IMR-90 (cell line): ENCODE measurements at regions not wholly inside any gene's neighbourhood (a gene's known extent, or its start where the extent isn't known, plus 50 kb on each side); places are given as distances from the start of the nearest gene placed in this dataset.

Experiments
- ATAC-seq: fragments of 200-7000 bp; cut with Tn5 transposase; 2 replicates; pipeline ENCODE4 v1.9.1; 2020; ENCODE audit warnings: low read depth, mild to moderate bottlenecking, moderate library complexity
- BruUV-seq: library from RNA; stranded (reverse); fragments of 400-500 nt; replicated peaks from 2 replicates; lab custom pipeline; 2021; lab: Mats Ljungman, UMichigan
- CTCF ChIA-PET: fragments of 300-600 bp; formaldehyde crosslinking; extraction: SDS; loops from one replicate; lab custom pipeline; 2021; ENCODE audit warnings: antibody characterized with exemption; lab: Yijun Ruan, JAX
- POLR2A ChIA-PET: fragments of 300-600 bp; sonication (Branson Sonifier 250); formaldehyde crosslinking; loops from one replicate; lab custom pipeline; 2022; ENCODE audit warnings: antibody characterized with exemption; ENCODE audit not compliant: unreplicated experiment; lab: Charles Lee
- DNase-seq: peaks from one replicate; pipeline ENCODE4 v3.0.0; 2013
- H2AFZ ChIP-seq: replicated peaks from 2 replicates; pipeline ENCODE3; 2013; ENCODE audit warnings: low read length, mild to moderate bottlenecking; ENCODE audit not compliant: poor library complexity
- H2AK5ac ChIP-seq: 2 replicates; pipeline ENCODE4 v1.6.1; 2013; ENCODE audit warnings: low read depth, low read length, inconsistent platforms
- H2AK9ac ChIP-seq: replicated peaks from 2 replicates; pipeline ENCODE3; 2013; ENCODE audit warnings: mild to moderate bottlenecking, low read depth, low read length, moderate library complexity; ENCODE audit not compliant: poor library complexity
- H2BK120ac ChIP-seq: 2 replicates; pipeline ENCODE4 v1.6.1; 2013; ENCODE audit warnings: low read depth, low read length, inconsistent platforms
- H2BK15ac ChIP-seq: 3 replicates; pipeline ENCODE4 v1.6.1; 2013; ENCODE audit warnings: low read depth, low read length, inconsistent platforms
- H2BK20ac ChIP-seq: 2 replicates; pipeline ENCODE4 v1.6.1; 2013; ENCODE audit warnings: low read depth, mild to moderate bottlenecking, inconsistent platforms, low read length, moderate library complexity
- H2BK5ac ChIP-seq: 2 replicates; pipeline ENCODE4 v1.6.1; 2013; ENCODE audit warnings: mild to moderate bottlenecking, low read depth, low read length, inconsistent platforms; ENCODE audit not compliant: poor library complexity, severe bottlenecking
- H3K14ac ChIP-seq: replicated peaks from 2 replicates; pipeline ENCODE4 v1.6.1; 2013; ENCODE audit warnings: low read depth, low read length, inconsistent platforms
- H3K18ac ChIP-seq: 2 replicates; pipeline ENCODE4 v1.6.1; 2013; ENCODE audit warnings: low read depth, low read length, control low read depth
- H3K23ac ChIP-seq: 2 replicates; pipeline ENCODE4 v1.6.1; 2013; ENCODE audit warnings: low read depth, low read length, inconsistent platforms
- H3K27ac ChIP-seq: 2 replicates; pipeline ENCODE4 v1.5.1; 2013; ENCODE audit warnings: mild to moderate bottlenecking, control low read depth, low read length; ENCODE audit not compliant: insufficient read depth
- H3K27me3 ChIP-seq: 2 replicates; pipeline ENCODE4 v1.6.1; 2013; ENCODE audit warnings: low read length; ENCODE audit not compliant: control insufficient read depth, insufficient read depth
- H3K36me3 ChIP-seq: 2 replicates; pipeline ENCODE4 v1.6.1; 2013; ENCODE audit warnings: low read length, mixed read lengths; ENCODE audit not compliant: control insufficient read depth, insufficient read depth
- H3K4ac ChIP-seq: 2 replicates; pipeline ENCODE4 v1.6.1; 2013; ENCODE audit warnings: low read depth, low read length, inconsistent platforms
- H3K4me1 ChIP-seq: 2 replicates; pipeline ENCODE4 v1.6.1; 2013; ENCODE audit warnings: low read length, mixed read lengths; ENCODE audit not compliant: control insufficient read depth, insufficient read depth
- H3K4me2 ChIP-seq: 2 replicates; pipeline ENCODE4 v1.6.1; 2013; ENCODE audit warnings: low read depth, mild to moderate bottlenecking, control low read depth, low read length, moderate library complexity
- H3K4me3 ChIP-seq: 2 replicates; pipeline ENCODE4 v1.5.1; 2013; ENCODE audit warnings: low read depth, mild to moderate bottlenecking, control low read depth, low read length, moderate library complexity; ENCODE audit not compliant: insufficient read depth
- H3K56ac ChIP-seq: 2 replicates; pipeline ENCODE4 v1.6.1; 2013; ENCODE audit warnings: low read length, inconsistent platforms; ENCODE audit not compliant: insufficient read depth; ENCODE audit errors: extremely low read depth
- H3K79me1 ChIP-seq, 2 experiments: 2 replicates each; pipeline ENCODE4 v1.6.1; 2013; ENCODE audit warnings: low read length in 2 of 2, inconsistent platforms in 1 of 2, low read depth in 1 of 2
- H3K9ac ChIP-seq: 2 replicates; pipeline ENCODE4 v1.6.1; 2013; ENCODE audit warnings: low read depth, low read length, control low read depth
- H3K9me1 ChIP-seq: 2 replicates; pipeline ENCODE4 v1.6.1; 2013; ENCODE audit warnings: low read length, inconsistent platforms; ENCODE audit not compliant: insufficient read depth
- H3K9me3 ChIP-seq: 2 replicates; pipeline ENCODE4 v1.6.1; 2013; ENCODE audit warnings: low read length; ENCODE audit not compliant: control insufficient read depth, insufficient read depth
- H4K20me1 ChIP-seq: 2 replicates; pipeline ENCODE4 v1.6.1; 2013; ENCODE audit warnings: low read length, inconsistent platforms; ENCODE audit not compliant: insufficient read depth
- H4K5ac ChIP-seq: 2 replicates; pipeline ENCODE4 v1.6.1; 2013; ENCODE audit warnings: mild to moderate bottlenecking, low read depth, low read length, control low read depth
- H4K8ac ChIP-seq, 2 experiments: 2 replicates each; pipeline ENCODE4 v1.6.1; 2013; ENCODE audit warnings: low read depth in 2 of 2, low read length in 2 of 2, control low read depth in 1 of 2, inconsistent platforms in 1 of 2
- H4K91ac ChIP-seq: 2 replicates; pipeline ENCODE4 v1.6.1; 2013; ENCODE audit warnings: low read depth, low read length, inconsistent platforms; ENCODE audit not compliant: insufficient read depth
- BHLHE40 ChIP-seq: fragments of 150-350 bp; IDR thresholded peaks from 2 replicates; pipeline ENCODE4 v1.6.1; 2016; ENCODE audit warnings: mild to moderate bottlenecking, low read depth, low read length
- CEBPB ChIP-seq: IDR thresholded peaks from 2 replicates; pipeline ENCODE4 v1.6.1; 2012; ENCODE audit warnings: low read depth, low read length, improper control_type of control experiment
- CHD1 ChIP-seq: IDR thresholded peaks from 2 replicates; pipeline ENCODE4 v1.6.1; 2012; ENCODE audit warnings: low read depth, low read length, improper control_type of control experiment
- FOS ChIP-seq: fragments of 150-350 bp; IDR thresholded peaks from 2 replicates; pipeline ENCODE4 v1.6.1; 2016; ENCODE audit warnings: low read depth, low read length
- MAFK ChIP-seq: IDR thresholded peaks from 2 replicates; pipeline ENCODE4 v1.6.1; 2012; ENCODE audit warnings: low read depth, low read length, improper control_type of control experiment
- MAZ ChIP-seq: IDR thresholded peaks from 2 replicates; pipeline ENCODE4 v1.6.1; 2012; ENCODE audit warnings: low read depth, mild to moderate bottlenecking, low read length, improper control_type of control experiment, moderate library complexity, borderline replicate concordance
- MXI1 ChIP-seq: IDR thresholded peaks from 2 replicates; pipeline ENCODE4 v1.6.1; 2012; ENCODE audit warnings: low read depth, mild to moderate bottlenecking, low read length, moderate library complexity, borderline replicate concordance
- NFE2L2 ChIP-seq: fragments of 150-350 bp; IDR thresholded peaks from 2 replicates; pipeline ENCODE4 v1.6.1; 2016; ENCODE audit warnings: low read depth, mild to moderate bottlenecking, low read length
- POLR2A ChIP-seq: IDR thresholded peaks from 2 replicates; pipeline ENCODE4 v1.6.1; 2012; ENCODE audit warnings: mild to moderate bottlenecking, low read depth, low read length
- RAD21 ChIP-seq: IDR thresholded peaks from 2 replicates; pipeline ENCODE4 v1.6.1; 2012; ENCODE audit warnings: low read length, improper control_type of control experiment
- RCOR1 ChIP-seq: IDR thresholded peaks from 2 replicates; pipeline ENCODE4 v1.6.1; 2012; ENCODE audit warnings: mild to moderate bottlenecking, low read length, improper control_type of control experiment; ENCODE audit not compliant: insufficient replicate concordance
- RFX5 ChIP-seq: IDR thresholded peaks from 2 replicates; pipeline ENCODE4 v1.8.0; 2012; ENCODE audit warnings: low read depth, mild to moderate bottlenecking, low read length, moderate library complexity
- SMC3 ChIP-seq: fragments of 150-350 bp; IDR thresholded peaks from 2 replicates; pipeline ENCODE4 v1.6.1; 2016; ENCODE audit warnings: low read depth, mild to moderate bottlenecking, antibody characterized with exemption, low read length, moderate library complexity
- WGBS, 2 experiments: methylation state at CpG; one replicate each; pipeline versions ENCODE4 v1.1.5 to v1.1.7; 2013; ENCODE audit warnings: missing lambda C conversion rate in 2 of 2; ENCODE audit not compliant: insufficient read length in 1 of 2; ENCODE audit errors: extremely low coverage in 2 of 2; 5-methylcytosine and 5-hydroxymethylcytosine counted together
- dilution Hi-C: fragments of 300-500 bp; cut with HindIII; formaldehyde crosslinking; loops from one replicate; pipeline ENCODE4 v1.14.3; 2018; ENCODE audit warnings: low sequenced_read_pairs; ENCODE audit not compliant: unreplicated experiment
- in situ Hi-C: fragments of 300-500 bp; cut with MboI; formaldehyde crosslinking; loops from 3 replicates; pipeline ENCODE4 v1.14.3; 2019; ENCODE audit warnings: low sequenced_read_pairs, inconsistent platforms, mixed read lengths
- intact Hi-C: fragments of 100-400 bp; cut with micrococcal nuclease; formaldehyde crosslinking; loops from 2 replicates; pipeline ENCODE4 v1.10.0; 2022
- TF ChIP-seq, protein P1 (sequence below): fragments of 150-350 bp; IDR thresholded peaks from 2 replicates; pipeline ENCODE4 v1.6.1; 2017; ENCODE audit warnings: mild to moderate bottlenecking, antibody characterized with exemption, low read length, low read depth
- TF ChIP-seq, protein P2 (sequence below): conservative IDR thresholded peaks from 2 replicates; pipeline ENCODE4 v1.5.1; 2012; ENCODE audit warnings: mild to moderate bottlenecking, low read depth, low read length, improper control_type of control experiment
- TF ChIP-seq, protein P3 (sequence below): fragments of 150-350 bp; IDR thresholded peaks from 2 replicates; pipeline ENCODE4 v1.6.1; 2016; ENCODE audit warnings: low read depth, mild to moderate bottlenecking, low read length, moderate library complexity, borderline replicate concordance

DNA sequence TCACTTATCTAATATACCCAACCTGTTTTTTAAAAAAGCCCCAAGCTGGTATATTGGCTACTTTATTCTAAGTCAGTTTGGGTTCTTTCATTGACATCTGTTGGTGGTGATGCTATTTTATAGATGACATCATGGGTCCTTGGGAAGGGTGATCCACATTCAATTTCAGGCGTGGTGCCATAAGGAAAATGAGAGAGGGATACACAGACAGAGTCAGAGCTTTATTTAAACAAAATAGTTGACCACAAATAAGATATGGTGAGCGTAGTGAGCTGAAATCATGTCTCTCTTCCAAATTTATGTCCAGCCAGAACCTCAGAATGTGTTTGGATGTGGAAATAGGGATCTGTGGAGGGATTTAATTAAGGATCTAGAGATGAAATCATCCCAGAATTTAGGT is 302.4 kb downstream of the MAT2B start:
- ChIA-PET POLR2A (no interaction called here), CTCF (interaction anchor here (0.6 kb wide), 2 partner anchors 15 to 68 kb away, joined by 3 to 7 read pairs; no protein-coding TSS in a partner anchor)
- Histone ChIP-seq H3K9me1 (no peaks in the 10 kb centered on the region), H2AFZ (no peak overlapping the region), H2BK15ac (no peak overlapping the region), H3K36me3 (no peaks in the 10 kb centered on the region), H2BK5ac (no peak overlapping the region), H3K4ac (no peak overlapping the region), H2AK5ac (no peak overlapping the region), H3K9me3 (no peaks in the 10 kb centered on the region), H3K18ac (no peak overlapping the region), H3K14ac (no peak overlapping the region), H3K56ac (no peak overlapping the region), H3K4me1 (no peaks in the 10 kb centered on the region), H3K4me2 (no peak overlapping the region), H4K5ac (no peak overlapping the region), H3K27me3 (no peaks in the 10 kb centered on the region), H3K79me1 (no peaks in the 10 kb centered on the region), H4K8ac (no peak overlapping the region), H2BK20ac (no peak overlapping the region), H4K20me1 (no peaks in the 10 kb centered on the region), H3K9ac (no peak overlapping the region), H2BK120ac (no peak overlapping the region), H4K91ac (no peak overlapping the region), H2AK9ac (no peak overlapping the region), H3K23ac (no peak overlapping the region), H3K27ac (no peak overlapping the region), H3K4me3 (no peak overlapping the region)
- no CpG with 5 or more reads among the region's 2 CpGs for WGBS, 2 experiments
- TF ChIP-seq BHLHE40 (no peak), MAFK (no peak), RFX5 (no peak), MAZ (no peak), RAD21 (no peak), FOS (no peak), RCOR1 (no peak), MXI1 (no peak), POLR2A (no peak), SMC3 (no peak), CHD1 (no peak), NFE2L2 (no peak), CEBPB (no peak)
- TF ChIP-seq, protein P1, sequence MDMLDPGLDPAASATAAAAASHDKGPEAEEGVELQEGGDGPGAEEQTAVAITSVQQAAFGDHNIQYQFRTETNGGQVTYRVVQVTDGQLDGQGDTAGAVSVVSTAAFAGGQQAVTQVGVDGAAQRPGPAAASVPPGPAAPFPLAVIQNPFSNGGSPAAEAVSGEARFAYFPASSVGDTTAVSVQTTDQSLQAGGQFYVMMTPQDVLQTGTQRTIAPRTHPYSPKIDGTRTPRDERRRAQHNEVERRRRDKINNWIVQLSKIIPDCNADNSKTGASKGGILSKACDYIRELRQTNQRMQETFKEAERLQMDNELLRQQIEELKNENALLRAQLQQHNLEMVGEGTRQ = no peak
- TF ChIP-seq, protein P2, sequence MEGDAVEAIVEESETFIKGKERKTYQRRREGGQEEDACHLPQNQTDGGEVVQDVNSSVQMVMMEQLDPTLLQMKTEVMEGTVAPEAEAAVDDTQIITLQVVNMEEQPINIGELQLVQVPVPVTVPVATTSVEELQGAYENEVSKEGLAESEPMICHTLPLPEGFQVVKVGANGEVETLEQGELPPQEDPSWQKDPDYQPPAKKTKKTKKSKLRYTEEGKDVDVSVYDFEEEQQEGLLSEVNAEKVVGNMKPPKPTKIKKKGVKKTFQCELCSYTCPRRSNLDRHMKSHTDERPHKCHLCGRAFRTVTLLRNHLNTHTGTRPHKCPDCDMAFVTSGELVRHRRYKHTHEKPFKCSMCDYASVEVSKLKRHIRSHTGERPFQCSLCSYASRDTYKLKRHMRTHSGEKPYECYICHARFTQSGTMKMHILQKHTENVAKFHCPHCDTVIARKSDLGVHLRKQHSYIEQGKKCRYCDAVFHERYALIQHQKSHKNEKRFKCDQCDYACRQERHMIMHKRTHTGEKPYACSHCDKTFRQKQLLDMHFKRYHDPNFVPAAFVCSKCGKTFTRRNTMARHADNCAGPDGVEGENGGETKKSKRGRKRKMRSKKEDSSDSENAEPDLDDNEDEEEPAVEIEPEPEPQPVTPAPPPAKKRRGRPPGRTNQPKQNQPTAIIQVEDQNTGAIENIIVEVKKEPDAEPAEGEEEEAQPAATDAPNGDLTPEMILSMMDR = no peak
- TF ChIP-seq, protein P3, sequence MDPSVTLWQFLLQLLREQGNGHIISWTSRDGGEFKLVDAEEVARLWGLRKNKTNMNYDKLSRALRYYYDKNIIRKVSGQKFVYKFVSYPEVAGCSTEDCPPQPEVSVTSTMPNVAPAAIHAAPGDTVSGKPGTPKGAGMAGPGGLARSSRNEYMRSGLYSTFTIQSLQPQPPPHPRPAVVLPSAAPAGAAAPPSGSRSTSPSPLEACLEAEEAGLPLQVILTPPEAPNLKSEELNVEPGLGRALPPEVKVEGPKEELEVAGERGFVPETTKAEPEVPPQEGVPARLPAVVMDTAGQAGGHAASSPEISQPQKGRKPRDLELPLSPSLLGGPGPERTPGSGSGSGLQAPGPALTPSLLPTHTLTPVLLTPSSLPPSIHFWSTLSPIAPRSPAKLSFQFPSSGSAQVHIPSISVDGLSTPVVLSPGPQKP = no peak
- dilution Hi-C loops (no loop called here), in situ Hi-C loops (no loop called here), intact Hi-C loops (no loop called here)
- no TSS peak for BruUV-seq
- peak; percentile 82 for DNase-seq
- peak; percentile 21; the same call in 1 of the 2 replicates for ATAC-seq
